ENCODE measurements at regions not wholly inside any gene's neighbourhood (a gene's known extent, or its start where the extent isn't known, plus 50 kb on each side); places are given as distances from the start of the nearest gene placed in this dataset.

- TF ChIP-seq CTCF (IDR thresholded peaks at IDR 0.05) (no peak), POLR2A (IDR thresholded peaks at IDR 0.05) (no peak)
Observed at GRCh38 chr7:119748251-119748860, 524.6 kb upstream of the KCND2 start.
